Activated CD8-positive, alpha-beta memory T cell treated with anti-CD3 and anti-CD28 coated beads, Interleukin-2, amount 10 ng/mL, durations not matched to agents 7 days and 5 days (primary cell): ENCODE measurements at regions not wholly inside any gene's neighbourhood (a gene's known extent, or its start where the extent isn't known, plus 50 kb on each side); places are given as distances from the start of the nearest gene placed in this dataset.

Source experiments
- ATAC-seq: fragments of 150-1000 bp; cut with Tn5 transposase; one replicate; pipeline ENCODE4 v1.10.0; 2021; ENCODE audit warnings: moderate library complexity
- CTCF ChIA-PET: fragments of 350-600 bp; sonication (Branson Sonifier 250); formaldehyde crosslinking; loops from one replicate; lab custom pipeline; 2021; ENCODE audit warnings: antibody characterized with exemption; lab: Charles Lee
- DNase-seq: peaks from one replicate; pipeline ENCODE4 v3.0.0-alpha.2; 2020
- H3K27ac Mint-ChIP-seq: one replicate; pipeline ENCODE4 v1.8.0; 2021; ENCODE audit warnings: mild to moderate bottlenecking, mixed read lengths
- H3K27me3 Mint-ChIP-seq: one replicate; pipeline ENCODE4 v1.8.0; 2021; ENCODE audit warnings: mixed read lengths
- H3K36me3 Mint-ChIP-seq: one replicate; pipeline ENCODE4 v1.8.0; 2021; ENCODE audit warnings: mild to moderate bottlenecking, mixed read lengths
- H3K4me1 Mint-ChIP-seq: one replicate; pipeline ENCODE4 v1.8.0; 2021; ENCODE audit warnings: mixed read lengths
- H3K4me3 Mint-ChIP-seq: one replicate; pipeline ENCODE4 v1.8.0; 2021; ENCODE audit warnings: mild to moderate bottlenecking, moderate library complexity, mixed read lengths
- H3K9me3 Mint-ChIP-seq: one replicate; pipeline ENCODE4 v1.8.0; 2022; ENCODE audit warnings: low read depth, mixed read lengths

DNA sequence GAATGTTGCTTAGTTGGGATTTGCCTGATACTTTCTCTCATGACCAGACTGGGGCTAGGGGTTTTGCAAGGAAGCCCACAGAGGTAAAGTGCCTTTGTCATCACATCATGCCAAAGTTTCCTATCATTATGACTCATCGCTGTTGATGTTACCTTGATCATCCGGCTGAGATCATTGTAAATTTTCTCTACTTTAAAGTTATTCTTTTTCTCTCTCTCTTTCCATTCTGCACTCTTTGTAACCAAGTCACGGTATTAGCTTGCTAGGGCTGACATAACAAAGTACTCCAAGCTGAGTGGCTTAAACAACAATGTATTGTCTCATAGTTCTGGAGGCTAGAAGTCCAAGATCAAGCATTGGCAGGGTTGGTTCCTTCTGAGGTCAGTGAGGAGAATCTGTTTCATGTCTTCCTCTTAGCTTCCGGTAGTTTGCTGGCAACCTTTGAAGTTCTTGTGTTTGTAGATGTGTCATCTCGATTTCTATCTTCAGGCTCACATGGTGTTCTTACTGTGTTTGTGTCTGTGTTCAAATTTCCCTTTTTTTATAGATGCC is 113.0 kb downstream of the DTHD1 start:
- Mint-ChIP-seq H3K9me3 (no peaks in the 10 kb centered on the region), H3K27ac (peak overlapping the region; percentile 89)

DNA sequence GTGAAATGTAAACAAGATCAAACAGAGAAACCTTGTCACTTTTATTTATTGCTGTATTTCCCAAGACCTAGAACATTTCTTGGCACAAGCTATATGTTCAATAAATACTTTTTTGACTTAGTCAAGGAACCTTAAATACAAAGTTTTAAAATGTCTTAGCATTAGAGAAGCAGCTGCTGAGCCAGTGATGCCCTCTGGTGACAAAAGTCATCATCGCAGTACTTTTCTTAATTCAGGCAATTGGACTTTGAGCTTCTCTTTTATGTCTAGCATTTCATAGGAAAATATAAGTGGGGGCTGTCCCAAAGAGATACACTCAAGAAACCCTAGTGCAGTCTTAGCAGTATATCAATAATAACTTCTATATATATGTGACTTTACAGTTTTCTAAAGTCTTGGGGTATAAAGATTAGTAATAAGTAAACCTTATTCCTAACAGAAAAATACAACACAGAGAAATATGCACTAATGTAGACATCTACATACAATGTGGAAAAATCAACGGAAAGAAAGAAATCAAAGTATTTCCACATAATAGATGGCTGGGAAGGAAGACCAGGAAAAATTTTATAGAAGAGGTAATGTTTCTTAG is 118.4 kb downstream of the DTHD1 start:
- Mint-ChIP-seq H3K4me1 (peaks cover 5% of the 10 kb centered on the region), H3K27ac (no peak overlapping the region), H3K27me3 (peaks cover 14% of the 10 kb centered on the region), H3K4me3 (no peak overlapping the region), H3K36me3 (no peaks in the 10 kb centered on the region), H3K9me3 (no peaks in the 10 kb centered on the region)
- CTCF ChIA-PET = interaction anchor here (0.5 to 4.5 kb wide), 27 partner anchors 9 to 591 kb away, joined by 3 to 64 read pairs (median 5); partner anchors contain the start of gene ARAP2
- DNase-seq = peak; percentile 66
- ATAC-seq = peak; percentile 55

More for the DNA sequence above, 113.0 kb downstream of the DTHD1 start:
- peak overlapping the region; percentile 41 for H3K4me3 Mint-ChIP-seq
- peak; percentile 71 for DNase-seq
- peaks cover 15% of the 10 kb centered on the region for H3K4me1 Mint-ChIP-seq
- peaks cover 36% of the 10 kb centered on the region for H3K27me3 Mint-ChIP-seq
- CTCF ChIA-PET = interaction anchor here (0.8 to 1.9 kb wide), 4 partner anchors 9 to 43 kb away, joined by 3 to 7 read pairs (median 4); no protein-coding TSS in a partner anchor
- peak; percentile 90 for ATAC-seq
- no peaks in the 10 kb centered on the region for H3K36me3 Mint-ChIP-seq

DNA sequence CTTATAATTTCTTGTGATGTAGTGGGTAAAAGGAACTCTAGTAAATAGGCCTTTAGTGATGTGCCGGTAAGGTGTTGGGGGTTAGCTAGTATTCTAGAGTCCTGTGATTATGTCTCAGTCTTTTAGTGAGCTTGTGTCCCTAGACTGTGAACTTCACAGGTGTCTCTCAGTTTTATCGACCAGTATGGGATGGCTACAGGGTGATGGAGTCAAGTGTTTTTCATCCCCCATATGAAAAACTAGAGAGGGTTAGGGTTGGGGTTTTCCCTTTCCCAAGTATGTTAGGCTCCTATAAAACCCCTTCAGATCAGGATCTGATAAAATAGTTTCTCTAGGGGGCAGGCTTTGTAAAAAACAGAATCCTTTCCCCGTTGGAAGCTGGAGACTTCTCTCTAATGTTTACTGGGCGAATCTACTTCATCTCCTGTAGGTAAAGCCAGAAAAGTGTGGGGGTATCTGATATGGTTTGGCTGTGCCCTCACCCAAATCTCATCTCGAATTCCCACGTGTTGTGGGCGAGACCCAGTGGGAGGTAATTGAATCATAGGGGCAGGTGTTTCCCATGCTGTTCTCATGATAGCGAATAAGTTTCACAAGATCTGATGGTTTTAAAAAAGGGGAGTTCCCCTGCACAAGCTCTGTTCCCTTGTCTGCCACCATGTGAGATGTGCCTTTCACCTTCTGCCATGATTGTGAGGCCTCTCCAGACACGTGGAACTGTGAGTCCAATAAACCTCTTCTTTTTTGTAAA is 120.8 kb downstream of the DTHD1 start:
- Mint-ChIP-seq H3K4me1 (peaks cover 2% of the 10 kb centered on the region), H3K36me3 (no peaks in the 10 kb centered on the region), H3K27me3 (peaks cover 15% of the 10 kb centered on the region), H3K4me3 (no peak overlapping the region), H3K9me3 (no peaks in the 10 kb centered on the region), H3K27ac (no peak overlapping the region)
- CTCF ChIA-PET = interaction anchor here (0.8 to 2.6 kb wide), 5 partner anchors 11 to 454 kb away, joined by 3 to 17 read pairs (median 4); no protein-coding TSS in a partner anchor
- ATAC-seq = no peak
- DNase-seq = no peak

DNA sequence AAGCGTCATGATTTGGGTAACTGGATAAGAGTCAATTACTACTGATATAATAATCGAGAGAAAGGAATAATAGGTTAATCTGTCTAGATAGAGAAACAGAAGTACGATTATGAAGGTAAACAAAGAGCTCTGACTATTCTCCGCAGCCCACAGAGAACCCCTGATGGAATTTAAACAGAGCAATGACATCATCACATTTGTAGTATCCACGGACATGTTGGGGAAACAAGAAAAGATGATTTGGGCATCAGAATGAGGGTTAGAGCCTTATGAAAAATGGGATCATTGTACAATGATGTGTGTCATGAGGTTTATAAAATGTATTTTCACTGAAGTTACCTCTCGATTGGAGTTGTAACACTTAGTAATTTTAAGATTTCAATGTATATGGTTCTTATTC is 129.9 kb downstream of the DTHD1 start:
- no peak for ATAC-seq
- H3K36me3 Mint-ChIP-seq = no peaks in the 10 kb centered on the region
- CTCF ChIA-PET = no interaction called here

DNA sequence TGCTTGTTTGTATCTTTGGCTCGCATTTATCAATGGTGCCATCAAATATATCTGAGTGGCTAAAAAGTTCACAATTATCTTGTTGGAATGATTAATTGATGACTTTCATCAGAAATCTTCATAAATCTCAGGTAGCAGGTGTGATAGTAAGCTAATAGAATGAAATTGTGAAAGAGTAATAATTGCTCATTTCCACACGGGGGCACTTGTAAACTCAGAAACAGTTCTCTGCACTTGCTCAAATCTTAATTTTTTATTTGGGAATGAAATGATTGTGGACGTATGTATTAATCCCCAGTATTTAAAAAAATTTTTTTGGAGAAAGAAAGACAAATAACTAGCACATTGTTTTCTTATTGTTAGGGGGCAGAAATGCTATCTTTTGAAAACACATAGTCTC is 132.8 kb downstream of the DTHD1 start:
- no peak for ATAC-seq

More for the DNA sequence above, 129.9 kb downstream of the DTHD1 start:
- Mint-ChIP-seq H3K4me1 (no peaks in the 10 kb centered on the region), H3K4me3 (no peak overlapping the region), H3K27me3 (peaks cover 31% of the 10 kb centered on the region), H3K9me3 (no peaks in the 10 kb centered on the region), H3K27ac (no peak overlapping the region)
- DNase-seq = no peak

GRCh38 chr4:36417146-36417545 is 135.7 kb downstream of the DTHD1 start:
- ATAC-seq = no peak
- CTCF ChIA-PET = no interaction called here
- no peak for DNase-seq
- H3K27me3 Mint-ChIP-seq = peaks cover 32% of the 10 kb centered on the region
- H3K27ac Mint-ChIP-seq = no peak overlapping the region
- H3K4me1 Mint-ChIP-seq = no peaks in the 10 kb centered on the region
- no peaks in the 10 kb centered on the region for H3K9me3 Mint-ChIP-seq
- H3K36me3 Mint-ChIP-seq = no peaks in the 10 kb centered on the region
- no peak overlapping the region for H3K4me3 Mint-ChIP-seq

More for the DNA sequence above, 132.8 kb downstream of the DTHD1 start:
- no peaks in the 10 kb centered on the region for H3K4me1 Mint-ChIP-seq
- H3K36me3 Mint-ChIP-seq = no peaks in the 10 kb centered on the region
- CTCF ChIA-PET = interaction anchor here (1.1 kb wide), 1 partner anchor 13 kb away, joined by 3 read pairs; no protein-coding TSS in a partner anchor
- H3K9me3 Mint-ChIP-seq = no peaks in the 10 kb centered on the region
- no peak overlapping the region for H3K4me3 Mint-ChIP-seq
- no peak for DNase-seq
- H3K27me3 Mint-ChIP-seq = peaks cover 43% of the 10 kb centered on the region
- no peak overlapping the region for H3K27ac Mint-ChIP-seq

DNA sequence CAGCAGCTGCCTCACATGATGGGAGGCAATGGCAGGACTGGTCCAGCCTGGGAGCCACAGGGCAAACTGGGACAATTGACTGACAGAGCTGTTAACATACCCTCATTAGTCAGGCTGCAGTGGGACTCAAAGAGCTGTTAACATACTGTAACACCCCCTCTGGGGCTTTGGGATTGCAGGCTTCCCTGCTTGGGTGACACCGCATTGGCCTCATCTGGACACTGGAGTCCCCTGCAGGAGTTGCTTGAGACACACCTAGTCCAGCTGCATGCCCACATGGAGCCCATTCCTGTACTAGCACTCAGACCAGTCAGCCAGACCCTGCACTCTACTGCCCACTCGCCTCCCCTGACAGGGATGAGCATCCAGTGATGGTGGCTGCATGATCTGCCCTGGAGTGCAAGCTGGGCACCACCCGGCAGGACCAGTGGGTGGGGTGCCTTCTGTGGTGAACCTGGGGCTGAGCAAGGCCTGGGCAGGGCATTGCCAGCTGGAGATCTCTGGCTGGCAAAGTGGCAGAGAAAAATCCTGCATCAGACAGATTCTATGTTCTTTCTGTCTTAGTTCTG is 138.8 kb downstream of the DTHD1 start:
- ATAC-seq (no peak), DNase-seq (no peak)
- Mint-ChIP-seq H3K36me3 (no peaks in the 10 kb centered on the region), H3K27ac (no peak overlapping the region), H3K4me3 (no peak overlapping the region), H3K4me1 (no peaks in the 10 kb centered on the region), H3K9me3 (no peaks in the 10 kb centered on the region), H3K27me3 (peaks cover 29% of the 10 kb centered on the region)
- CTCF ChIA-PET = no interaction called here

DNA sequence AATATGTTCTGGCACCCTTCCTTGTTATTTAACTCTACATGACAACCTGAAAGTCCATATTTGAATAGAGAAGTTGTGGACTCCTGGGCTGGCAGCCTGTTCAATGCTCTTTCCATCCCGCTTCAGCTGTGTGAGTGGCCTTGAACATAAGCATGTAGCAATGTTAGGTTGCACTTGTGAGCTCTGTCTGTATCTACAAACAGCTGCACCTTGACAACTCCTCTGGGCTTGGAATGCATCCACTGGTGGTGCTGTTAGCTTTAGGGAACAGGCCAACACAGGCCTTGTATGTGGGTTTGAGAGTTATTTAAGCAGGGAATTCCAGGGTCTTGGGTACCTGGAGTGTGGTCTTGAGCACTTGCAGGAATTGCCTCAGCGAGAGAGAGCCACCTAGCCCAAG is 141.2 kb downstream of the DTHD1 start:
- Mint-ChIP-seq H3K4me1 (no peaks in the 10 kb centered on the region), H3K27me3 (peaks cover 19% of the 10 kb centered on the region), H3K9me3 (no peaks in the 10 kb centered on the region), H3K4me3 (no peak overlapping the region), H3K36me3 (no peaks in the 10 kb centered on the region), H3K27ac (no peak overlapping the region)
- ATAC-seq (no peak), DNase-seq (no peak)
- CTCF ChIA-PET = no interaction called here

- DNase-seq (no peak), ATAC-seq (no peak)
- no peaks in the 10 kb centered on the region for H3K9me3 Mint-ChIP-seq
- no peak overlapping the region for H3K27ac Mint-ChIP-seq
- H3K4me3 Mint-ChIP-seq = no peak overlapping the region
- H3K27me3 Mint-ChIP-seq = peaks cover 7% of the 10 kb centered on the region
- no peaks in the 10 kb centered on the region for H3K4me1 Mint-ChIP-seq
- CTCF ChIA-PET = no interaction called here
- no peaks in the 10 kb centered on the region for H3K36me3 Mint-ChIP-seq
Observed at GRCh38 chr4:36426741-36427140, 145.3 kb downstream of the DTHD1 start.

- CTCF ChIA-PET = interaction anchor here (1.1 kb wide), 1 partner anchor 13 kb away, joined by 3 read pairs; no protein-coding TSS in a partner anchor
- no peaks in the 10 kb centered on the region for H3K9me3 Mint-ChIP-seq
- no peak overlapping the region for H3K4me3 Mint-ChIP-seq
- no peaks in the 10 kb centered on the region for H3K4me1 Mint-ChIP-seq
- H3K27ac Mint-ChIP-seq = no peak overlapping the region
- ATAC-seq (no peak), DNase-seq (no peak)
- no peaks in the 10 kb centered on the region for H3K36me3 Mint-ChIP-seq
- H3K27me3 Mint-ChIP-seq = peaks cover 7% of the 10 kb centered on the region
Observed at GRCh38 chr4:36427696-36428095, 146.3 kb downstream of the DTHD1 start.

DNA sequence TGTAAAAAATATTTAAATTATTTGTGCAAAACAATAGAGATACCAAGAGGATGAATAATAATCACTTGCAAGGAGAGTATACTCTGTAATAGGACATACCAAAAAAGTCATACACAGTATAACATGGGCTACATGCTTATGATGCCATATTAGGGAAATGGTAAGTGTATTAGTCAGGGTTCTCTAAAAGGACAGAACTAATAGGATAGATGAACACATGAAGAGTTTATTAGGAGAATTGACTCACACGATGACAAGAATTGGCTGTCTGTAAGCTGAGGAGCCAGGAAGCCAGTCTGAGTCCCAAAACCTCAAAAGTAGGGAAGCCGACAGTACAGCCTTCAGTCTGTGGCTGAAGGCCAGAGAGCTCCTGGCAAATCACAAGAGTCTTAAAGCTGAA is 151.2 kb downstream of the DTHD1 start:
- Mint-ChIP-seq H3K27me3 (peaks cover 3% of the 10 kb centered on the region), H3K4me3 (no peak overlapping the region), H3K9me3 (no peaks in the 10 kb centered on the region), H3K27ac (no peak overlapping the region), H3K4me1 (no peaks in the 10 kb centered on the region), H3K36me3 (no peaks in the 10 kb centered on the region)
- no peak for DNase-seq
- CTCF ChIA-PET = no interaction called here
- no peak for ATAC-seq

DNA sequence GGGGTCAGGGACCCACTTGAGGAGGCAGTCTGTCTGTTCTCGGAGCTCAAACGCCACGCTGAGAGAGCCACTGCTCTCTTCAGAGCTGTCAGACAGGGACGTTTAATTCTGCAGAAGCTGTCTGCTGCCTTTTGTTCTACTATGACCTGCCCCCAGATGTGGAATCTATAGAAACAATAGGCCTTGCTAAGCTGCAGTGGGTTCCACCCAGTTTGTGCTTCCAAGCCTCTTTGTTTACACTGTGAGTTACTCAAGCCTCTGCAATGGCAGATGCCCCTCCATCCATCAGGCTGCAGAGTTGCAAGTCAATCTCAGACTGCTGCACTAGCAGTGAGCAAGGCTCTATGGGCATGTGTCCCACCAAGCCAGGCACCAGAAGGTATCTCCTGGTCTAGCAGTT is 158.1 kb downstream of the DTHD1 start:
- Mint-ChIP-seq H3K27ac (no peak overlapping the region), H3K4me3 (no peak overlapping the region), H3K36me3 (no peaks in the 10 kb centered on the region), H3K9me3 (peaks cover 2% of the 10 kb centered on the region), H3K4me1 (no peaks in the 10 kb centered on the region), H3K27me3 (no peaks in the 10 kb centered on the region)
- CTCF ChIA-PET = no interaction called here
- DNase-seq (no peak), ATAC-seq (no peak)

- Mint-ChIP-seq H3K36me3 (no peaks in the 10 kb centered on the region), H3K4me3 (no peak overlapping the region), H3K4me1 (no peaks in the 10 kb centered on the region), H3K27ac (no peak overlapping the region), H3K9me3 (no peaks in the 10 kb centered on the region), H3K27me3 (no peaks in the 10 kb centered on the region)
- CTCF ChIA-PET = no interaction called here
- no peak for DNase-seq
- ATAC-seq = no peak
Observed at GRCh38 chr4:36445480-36445879, 164.1 kb downstream of the DTHD1 start.
